ENCODE measurements at regions not wholly inside any gene's neighbourhood (a gene's known extent, or its start where the extent isn't known, plus 50 kb on each side); places are given as distances from the start of the nearest gene placed in this dataset.

DNA sequence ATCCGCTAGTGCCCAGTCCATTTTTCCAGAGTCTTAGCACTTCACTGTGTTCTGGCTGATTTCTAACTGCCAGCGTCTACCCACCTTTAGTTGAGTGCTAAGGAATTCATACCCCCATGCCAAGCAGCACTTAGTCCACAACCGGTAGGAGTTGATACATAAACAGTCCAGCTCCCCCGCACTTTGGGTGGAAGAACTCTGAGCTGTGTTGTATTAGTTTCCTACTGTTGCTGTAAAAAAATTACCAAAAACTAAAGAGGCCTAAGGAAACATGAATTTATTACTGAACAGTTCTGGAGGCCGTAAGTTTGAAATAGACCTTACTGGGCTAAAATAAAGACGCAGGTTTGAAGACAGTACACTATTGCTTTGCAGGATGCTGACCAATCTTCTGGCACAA lies 87.6 kb downstream of the SLC24A2 start:
- TF ChIP-seq, protein P1, sequence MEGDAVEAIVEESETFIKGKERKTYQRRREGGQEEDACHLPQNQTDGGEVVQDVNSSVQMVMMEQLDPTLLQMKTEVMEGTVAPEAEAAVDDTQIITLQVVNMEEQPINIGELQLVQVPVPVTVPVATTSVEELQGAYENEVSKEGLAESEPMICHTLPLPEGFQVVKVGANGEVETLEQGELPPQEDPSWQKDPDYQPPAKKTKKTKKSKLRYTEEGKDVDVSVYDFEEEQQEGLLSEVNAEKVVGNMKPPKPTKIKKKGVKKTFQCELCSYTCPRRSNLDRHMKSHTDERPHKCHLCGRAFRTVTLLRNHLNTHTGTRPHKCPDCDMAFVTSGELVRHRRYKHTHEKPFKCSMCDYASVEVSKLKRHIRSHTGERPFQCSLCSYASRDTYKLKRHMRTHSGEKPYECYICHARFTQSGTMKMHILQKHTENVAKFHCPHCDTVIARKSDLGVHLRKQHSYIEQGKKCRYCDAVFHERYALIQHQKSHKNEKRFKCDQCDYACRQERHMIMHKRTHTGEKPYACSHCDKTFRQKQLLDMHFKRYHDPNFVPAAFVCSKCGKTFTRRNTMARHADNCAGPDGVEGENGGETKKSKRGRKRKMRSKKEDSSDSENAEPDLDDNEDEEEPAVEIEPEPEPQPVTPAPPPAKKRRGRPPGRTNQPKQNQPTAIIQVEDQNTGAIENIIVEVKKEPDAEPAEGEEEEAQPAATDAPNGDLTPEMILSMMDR (IDR thresholded peaks at IDR 0.05; ENCODE audit: extremely low read depth, insufficient read depth, missing control alignments), result no peak
- no peak for DNase-seq (ENCODE audit: low spot score)
- in situ Hi-C loops (cut with MboI; ENCODE audit: low pct_unique_long_range_greater_than_20kb, low sequenced_read_pairs, unreplicated experiment), result no loop called here

DNA sequence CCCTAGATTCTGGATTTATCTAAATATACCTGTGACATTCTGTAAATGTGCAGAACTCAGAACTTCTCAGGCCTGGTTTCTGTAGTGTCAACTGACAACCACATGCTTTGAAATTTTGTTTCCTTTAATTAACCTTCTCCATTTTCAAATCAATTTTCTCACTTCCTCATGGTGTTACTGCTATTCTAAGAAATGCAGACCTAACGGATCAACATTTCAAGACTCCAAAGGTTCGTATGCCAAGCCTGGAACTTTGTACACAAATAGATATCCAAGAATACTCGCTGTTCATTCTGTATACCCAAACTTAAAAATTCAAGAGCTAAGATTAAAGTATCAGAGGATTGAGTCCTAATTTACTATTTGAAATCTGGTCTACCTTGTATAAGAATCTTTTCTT lies 88.1 kb downstream of the SLC24A2 start:
- in situ Hi-C loops (cut with MboI; ENCODE audit: low pct_unique_long_range_greater_than_20kb, low sequenced_read_pairs, unreplicated experiment), result no loop called here
- TF ChIP-seq, protein P1 (IDR thresholded peaks at IDR 0.05; ENCODE audit: extremely low read depth, insufficient read depth, missing control alignments), result no peak
- DNase-seq (ENCODE audit: low spot score), result no peak

DNA sequence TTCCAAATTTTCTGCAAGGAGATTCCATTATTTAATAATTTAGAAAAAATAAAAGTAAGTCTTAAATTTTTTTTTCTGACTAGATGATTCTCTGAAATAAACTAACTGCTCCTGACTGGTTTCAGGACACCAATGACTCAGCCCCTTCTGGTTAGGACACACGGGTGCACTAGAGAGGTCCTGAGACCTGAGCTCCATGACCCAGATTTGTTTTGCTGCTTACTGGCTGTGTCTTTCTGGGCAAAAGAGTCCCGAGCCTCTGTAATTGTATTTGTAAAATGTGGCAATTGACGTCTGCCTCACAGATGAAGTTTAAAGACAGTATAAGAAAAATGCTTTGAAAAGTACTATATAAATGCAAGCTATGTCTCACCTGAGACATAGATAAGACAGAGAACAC lies 89.1 kb downstream of the SLC24A2 start:
- in situ Hi-C loops (cut with MboI; ENCODE audit: low pct_unique_long_range_greater_than_20kb, low sequenced_read_pairs, unreplicated experiment), result no loop called here
- no peak for DNase-seq (ENCODE audit: low spot score)
- TF ChIP-seq, protein P1 (IDR thresholded peaks at IDR 0.05; ENCODE audit: extremely low read depth, insufficient read depth, missing control alignments), result no peak

DNA sequence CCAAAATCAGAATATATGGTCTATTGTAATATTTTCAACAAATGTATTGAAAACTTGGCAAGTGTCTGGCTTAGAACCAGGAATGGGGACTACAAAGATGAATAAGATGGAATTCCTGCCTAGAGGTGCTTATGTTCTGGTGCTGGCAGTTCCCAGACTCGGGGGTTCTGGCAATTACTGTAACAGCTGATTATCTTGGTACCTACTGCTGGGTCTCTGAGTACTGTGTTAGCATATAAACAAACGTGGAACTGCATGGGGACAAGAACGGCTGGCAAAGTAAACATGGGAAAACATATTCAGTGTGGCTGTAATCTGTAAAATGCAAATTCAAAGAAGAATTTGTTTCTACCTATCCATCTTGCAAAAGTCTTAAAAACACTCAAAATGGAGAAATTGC lies 89.9 kb downstream of the SLC24A2 start:
- DNase-seq (ENCODE audit: low spot score), result no peak
- in situ Hi-C loops (cut with MboI; ENCODE audit: low pct_unique_long_range_greater_than_20kb, low sequenced_read_pairs, unreplicated experiment), result no loop called here
- TF ChIP-seq, protein P1 (IDR thresholded peaks at IDR 0.05; ENCODE audit: extremely low read depth, insufficient read depth, missing control alignments), result no peak

DNA sequence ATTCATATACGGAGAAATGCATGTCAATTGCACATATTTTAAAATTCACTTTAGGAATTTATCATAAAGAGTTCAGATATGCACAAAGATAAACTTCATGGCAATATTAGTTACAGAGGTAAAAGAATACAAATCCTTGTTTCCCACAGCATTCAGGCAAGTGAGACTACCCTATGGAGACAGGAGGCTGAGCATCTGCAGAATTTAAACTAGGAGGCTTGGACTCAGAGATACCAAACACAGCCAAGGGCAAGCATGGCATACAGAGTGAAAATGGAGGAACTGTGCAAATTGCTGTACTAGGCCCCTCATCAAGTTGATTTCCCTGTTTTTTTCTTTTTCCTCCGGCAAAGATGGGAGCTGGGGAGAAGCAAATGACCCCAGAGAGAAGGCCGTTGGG lies 94.2 kb downstream of the SLC24A2 start:
- no peak for DNase-seq (ENCODE audit: low spot score)
- TF ChIP-seq, protein P1 (IDR thresholded peaks at IDR 0.05; ENCODE audit: extremely low read depth, insufficient read depth, missing control alignments), result no peak
- in situ Hi-C loops (cut with MboI; ENCODE audit: low pct_unique_long_range_greater_than_20kb, low sequenced_read_pairs, unreplicated experiment), result no loop called here

DNA sequence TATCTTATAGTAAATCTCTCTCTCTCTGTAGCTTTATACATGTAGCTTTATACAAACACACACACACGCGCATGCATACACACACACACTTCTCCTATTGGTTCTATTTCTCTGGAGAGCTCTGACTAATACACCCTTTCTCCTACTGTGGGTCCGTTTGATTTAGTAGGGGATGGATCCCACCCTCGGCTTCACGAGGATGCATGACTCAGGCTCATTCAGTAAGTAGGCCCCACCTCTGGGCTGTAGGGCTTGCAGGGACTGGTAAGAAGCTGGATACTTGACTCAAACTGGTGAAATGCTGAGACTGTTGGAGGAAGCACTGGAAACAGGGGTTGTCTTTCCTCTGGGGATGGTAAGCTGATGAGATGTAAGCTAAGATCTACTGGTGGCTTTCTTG lies 98.7 kb downstream of the SLC24A2 start:
- no peak for DNase-seq (ENCODE audit: low spot score)
- in situ Hi-C loops (cut with MboI; ENCODE audit: low pct_unique_long_range_greater_than_20kb, low sequenced_read_pairs, unreplicated experiment), result no loop called here
- TF ChIP-seq, protein P1 (IDR thresholded peaks at IDR 0.05; ENCODE audit: extremely low read depth, insufficient read depth, missing control alignments), result no peak

Measured in GM13977 (cell line).